Skeletal muscle cell (primary cell): ENCODE measurements at regions not wholly inside any gene's neighbourhood (a gene's known extent, or its start where the extent isn't known, plus 50 kb on each side); places are given as distances from the start of the nearest gene placed in this dataset.

Experiments
- DNase-seq: peaks from one replicate; pipeline ENCODE4 v3.0.0-alpha.2; 2010; ENCODE audit warnings: low read depth
- H3K4me3 ChIP-seq: 2 replicates; pipeline ENCODE4 v1.5.1; 2011; ENCODE audit warnings: low read depth, mild to moderate bottlenecking, control low read depth, low read length, moderate library complexity

DNA sequence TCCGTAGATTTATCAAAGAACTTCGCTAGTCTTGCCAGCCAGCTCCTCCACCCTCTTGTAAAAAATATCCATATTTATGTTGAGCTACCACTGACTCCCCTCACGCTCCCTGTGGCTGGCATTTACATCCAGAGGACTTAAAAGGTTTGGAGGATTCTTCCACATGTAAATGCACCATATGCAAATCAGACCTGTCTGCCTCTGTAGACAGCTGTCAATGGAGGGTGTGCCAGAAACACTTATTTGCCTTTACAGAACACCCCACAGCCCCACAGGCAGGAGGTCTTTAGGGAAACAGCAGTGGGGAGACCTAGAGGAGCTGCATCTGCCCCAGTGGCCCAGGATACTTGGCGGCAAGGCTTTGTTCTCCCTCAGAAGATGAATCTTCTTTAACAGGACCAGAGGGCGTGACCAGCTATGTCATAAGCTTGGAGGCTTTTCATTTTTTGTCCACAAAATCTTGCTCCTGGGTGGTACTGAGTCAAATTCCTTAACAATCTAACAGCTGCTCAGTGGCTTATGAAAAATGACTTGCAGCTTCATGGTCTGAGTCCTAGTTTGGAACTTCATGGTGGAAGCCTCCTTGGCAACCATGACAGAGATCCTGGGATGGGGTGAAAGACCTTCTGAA, 535.8 kb downstream of the EBF1 start:
- no peak for DNase-seq
- no peak overlapping the region for H3K4me3 ChIP-seq

DNA sequence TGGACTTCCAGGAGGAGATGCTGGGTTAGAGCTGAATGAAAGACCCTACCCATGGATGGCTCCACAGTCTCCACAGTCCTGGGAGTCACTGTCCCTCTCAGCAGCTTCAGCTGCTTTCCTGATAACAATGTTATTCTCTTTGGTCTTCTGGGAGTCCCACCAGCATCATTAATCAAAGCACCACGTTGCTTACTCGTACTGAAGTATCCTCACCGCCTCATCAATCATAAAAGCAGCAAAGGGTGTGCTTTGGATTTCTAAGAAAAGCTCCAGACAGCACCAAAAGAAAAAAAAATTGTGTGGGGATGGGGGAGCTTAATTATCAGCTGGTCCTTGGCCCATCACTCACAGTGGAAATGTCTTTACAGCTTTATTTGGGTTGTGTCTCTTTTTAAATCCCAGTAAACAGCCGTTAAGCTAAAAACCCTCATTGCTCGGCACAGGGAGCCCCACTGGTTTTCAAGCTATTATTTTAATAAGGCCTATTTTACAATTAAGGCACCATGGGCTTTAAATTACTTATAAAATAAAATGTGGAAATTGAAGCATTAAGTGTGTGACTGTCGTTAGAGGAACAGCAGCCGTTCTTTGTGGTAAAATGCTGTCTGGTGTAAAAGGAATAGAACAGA, 538.0 kb downstream of the EBF1 start:
- H3K4me3 ChIP-seq: no peak overlapping the region
- DNase-seq: no peak

DNA sequence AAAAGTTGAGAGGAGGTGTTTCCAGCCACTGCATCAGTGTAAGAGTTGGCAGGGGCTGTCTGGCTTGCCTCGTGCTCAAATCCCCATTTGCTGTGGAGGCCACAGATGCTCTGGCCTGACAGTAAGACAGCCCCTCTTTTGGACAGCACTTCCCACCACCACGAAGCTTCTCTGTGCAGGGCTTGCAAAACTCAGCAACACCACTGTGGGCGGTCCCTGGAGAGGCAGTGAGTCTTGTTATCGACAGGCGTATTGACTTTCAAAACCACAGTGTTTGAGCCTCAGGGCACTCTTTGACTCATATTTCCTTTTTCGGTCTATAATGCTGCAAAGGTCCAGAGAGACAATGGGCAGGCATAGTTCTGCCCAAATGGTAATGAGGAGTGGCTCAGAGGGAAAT, 539.5 kb downstream of the EBF1 start:
- H3K4me3 ChIP-seq: no peak overlapping the region
- peak; percentile 84 for DNase-seq

DNA sequence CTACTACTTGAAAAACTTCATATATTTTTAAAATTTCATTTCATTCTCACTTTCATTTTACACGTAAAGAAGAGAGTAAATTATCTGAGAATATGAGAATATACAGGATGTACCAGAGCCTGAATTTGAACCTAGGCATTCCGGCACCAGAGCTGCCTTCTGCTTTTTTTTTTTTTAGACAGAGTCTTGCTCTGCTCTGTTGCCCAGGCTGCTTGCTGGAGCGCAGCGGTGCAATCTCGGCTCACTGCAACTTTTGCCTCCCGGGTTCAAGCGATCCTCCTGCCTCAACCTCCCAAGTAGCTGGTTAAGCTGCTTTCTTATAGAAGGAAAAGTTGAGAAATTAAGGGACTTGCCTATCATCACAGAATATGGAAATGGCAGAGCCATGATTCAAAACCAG, 540.1 kb downstream of the EBF1 start:
- DNase-seq: no peak
- no peak overlapping the region for H3K4me3 ChIP-seq

DNA sequence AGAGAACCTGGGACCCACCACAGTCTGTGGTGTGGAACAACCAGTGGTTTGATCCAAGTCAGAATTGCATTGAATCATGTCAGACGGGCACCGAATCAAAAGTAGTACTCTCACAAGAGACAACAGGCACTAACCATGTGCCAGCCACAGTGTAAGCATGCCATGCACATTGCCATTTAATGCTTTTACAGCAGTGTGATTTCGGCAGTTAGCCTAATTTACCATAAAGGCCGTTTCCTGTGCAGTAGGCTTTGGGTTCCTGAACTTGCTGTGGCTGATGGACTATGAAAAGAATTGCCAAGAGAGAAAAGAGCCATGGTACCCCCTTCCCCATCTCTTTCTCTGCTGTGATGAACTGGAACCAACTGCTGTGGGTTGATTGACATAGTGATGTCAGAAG, 540.6 kb downstream of the EBF1 start:
- no peak overlapping the region for H3K4me3 ChIP-seq
- DNase-seq: no peak

DNA sequence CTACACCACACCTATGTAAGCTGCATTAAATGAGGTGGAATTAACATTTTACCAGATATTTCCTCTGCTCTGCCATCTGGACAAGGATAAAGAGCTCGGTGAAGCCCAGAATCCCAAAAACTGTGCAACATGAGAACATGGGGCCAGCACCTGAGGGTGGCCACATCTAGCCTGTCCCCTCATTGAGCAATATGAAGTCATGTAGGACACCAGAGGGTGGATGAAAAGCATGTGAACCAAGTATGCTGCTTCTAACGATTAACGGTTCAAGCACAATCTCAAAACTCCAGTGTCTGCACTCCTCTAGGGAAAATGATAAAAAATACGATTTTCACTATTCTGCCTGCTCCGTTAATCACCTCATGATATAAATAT, 545.8 kb downstream of the EBF1 start:
- no peak for DNase-seq
- H3K4me3 ChIP-seq: no peak overlapping the region

DNA sequence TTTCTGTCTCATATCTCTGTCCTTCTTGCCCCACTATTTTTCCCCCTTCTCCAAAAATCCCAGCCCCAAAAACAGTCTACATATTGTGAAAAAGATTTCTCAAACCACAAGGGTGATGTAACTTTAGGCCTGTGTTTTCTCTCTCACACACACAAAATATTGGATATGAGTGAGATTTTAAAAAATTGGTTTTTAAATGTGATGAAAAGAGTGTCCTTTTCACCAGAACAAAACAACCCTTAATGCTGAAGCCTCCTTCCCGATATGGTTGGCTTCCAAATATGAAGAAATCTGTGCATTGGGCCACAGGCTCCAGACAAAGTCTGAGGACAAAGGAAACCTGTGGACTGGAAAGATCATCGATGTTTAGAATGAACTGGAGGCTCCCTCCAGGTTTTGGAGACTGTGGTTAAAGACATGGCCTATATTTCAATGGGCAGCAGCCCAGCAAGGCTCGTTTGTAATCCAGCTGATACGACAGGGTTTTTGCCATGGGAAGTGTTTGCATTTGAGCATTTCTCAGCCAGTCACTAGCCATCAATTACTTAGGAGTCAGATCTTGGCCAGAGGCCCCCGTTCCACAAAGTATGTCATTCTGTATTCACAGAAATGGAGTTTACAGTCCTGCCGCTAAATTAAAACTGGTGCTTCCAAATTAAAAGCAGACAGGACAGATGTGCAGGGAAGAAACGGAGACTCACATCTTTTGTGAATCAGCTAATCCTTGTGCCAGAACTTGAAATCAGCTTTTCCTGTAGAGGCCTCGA, 546.3 kb downstream of the EBF1 start:
- no peak overlapping the region for H3K4me3 ChIP-seq
- DNase-seq: peak; percentile 49

DNA sequence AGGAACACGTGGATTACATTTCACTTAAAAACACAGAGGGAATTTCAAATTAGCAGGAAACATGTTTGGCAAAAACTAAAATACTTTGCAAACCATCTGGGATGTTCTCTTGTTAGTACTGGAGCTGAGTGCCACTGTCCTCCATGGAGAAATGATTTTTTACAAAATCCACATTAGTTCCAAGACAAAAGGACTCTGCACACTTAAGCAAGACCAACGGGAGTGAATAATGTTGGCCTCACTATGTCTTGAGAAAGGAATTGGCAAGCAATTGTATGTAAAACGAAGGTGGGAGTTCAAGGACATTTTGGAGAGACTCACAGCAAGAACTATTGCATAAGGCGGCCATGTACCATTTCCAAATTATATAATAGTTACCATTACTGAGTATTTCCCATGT, 547.5 kb downstream of the EBF1 start:
- H3K4me3 ChIP-seq: no peak overlapping the region
- no peak for DNase-seq

DNA sequence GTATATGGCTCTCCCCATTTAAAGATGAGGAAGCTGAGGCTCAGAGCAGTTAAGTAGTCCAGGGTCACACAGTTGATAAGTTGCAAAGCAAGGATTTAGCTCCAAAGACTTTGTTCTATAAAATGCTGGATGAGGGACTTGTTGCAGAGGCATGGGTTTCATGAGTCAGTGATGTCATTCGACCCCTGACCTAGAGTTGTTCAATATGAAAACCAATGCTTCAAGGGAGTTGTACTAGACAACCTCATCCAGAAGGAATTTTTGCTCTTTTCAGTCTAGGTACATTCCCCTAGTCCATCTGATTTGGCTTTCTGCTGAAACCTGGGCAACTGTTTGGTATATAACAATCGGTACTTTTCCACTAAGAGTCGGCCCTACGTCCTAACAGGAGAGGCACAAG, 550.4 kb downstream of the EBF1 start:
- peak; percentile 23 for DNase-seq
- H3K4me3 ChIP-seq: no peak overlapping the region

DNA sequence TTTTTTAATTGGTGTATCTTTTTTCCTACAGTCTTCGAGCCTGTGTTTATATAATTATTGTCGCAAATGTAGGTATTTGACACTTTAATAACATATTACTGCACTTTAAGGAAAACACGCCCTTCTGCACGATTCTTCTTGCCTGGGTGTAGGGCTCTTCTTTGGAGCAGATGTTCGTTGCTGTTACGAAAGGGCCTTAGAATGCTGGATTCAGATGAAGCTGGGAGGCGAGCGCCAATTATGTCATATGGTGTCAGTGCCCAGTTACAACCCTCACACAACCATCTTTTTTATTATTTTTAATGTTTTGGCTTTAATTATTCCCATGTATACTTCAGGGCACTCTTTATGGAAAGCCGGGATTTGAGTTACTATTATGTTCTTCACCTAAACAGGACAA, 553.0 kb downstream of the EBF1 start:
- no peak for DNase-seq
- no peak overlapping the region for H3K4me3 ChIP-seq

DNA sequence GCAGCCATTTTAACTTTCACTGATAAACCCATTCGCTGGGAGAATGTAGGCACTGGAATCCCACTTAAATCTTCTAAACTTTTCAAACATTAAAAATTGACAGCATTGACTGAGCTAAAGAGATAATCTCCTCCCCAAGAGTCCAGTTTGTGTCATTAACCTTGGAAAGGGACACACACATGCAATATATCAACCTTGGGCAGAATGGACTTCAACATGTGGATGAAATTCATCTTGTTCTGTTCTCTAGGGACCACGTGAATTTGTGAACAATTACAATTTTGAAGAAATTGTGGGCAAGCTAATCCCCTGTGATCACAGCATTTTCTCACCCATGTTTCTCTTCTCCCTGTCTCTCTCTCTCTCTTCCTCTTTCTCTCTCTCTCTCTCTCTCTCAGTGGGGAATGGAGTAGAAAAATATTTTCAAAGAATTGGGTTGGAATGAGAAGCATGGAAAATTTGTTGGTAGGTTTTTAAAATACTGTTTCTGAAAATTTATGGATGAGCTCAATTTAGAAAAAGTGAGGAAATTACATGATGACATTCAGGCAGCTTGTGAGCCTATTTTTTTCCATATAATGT, 553.7 kb downstream of the EBF1 start:
- no peak overlapping the region for H3K4me3 ChIP-seq
- DNase-seq: no peak

DNA sequence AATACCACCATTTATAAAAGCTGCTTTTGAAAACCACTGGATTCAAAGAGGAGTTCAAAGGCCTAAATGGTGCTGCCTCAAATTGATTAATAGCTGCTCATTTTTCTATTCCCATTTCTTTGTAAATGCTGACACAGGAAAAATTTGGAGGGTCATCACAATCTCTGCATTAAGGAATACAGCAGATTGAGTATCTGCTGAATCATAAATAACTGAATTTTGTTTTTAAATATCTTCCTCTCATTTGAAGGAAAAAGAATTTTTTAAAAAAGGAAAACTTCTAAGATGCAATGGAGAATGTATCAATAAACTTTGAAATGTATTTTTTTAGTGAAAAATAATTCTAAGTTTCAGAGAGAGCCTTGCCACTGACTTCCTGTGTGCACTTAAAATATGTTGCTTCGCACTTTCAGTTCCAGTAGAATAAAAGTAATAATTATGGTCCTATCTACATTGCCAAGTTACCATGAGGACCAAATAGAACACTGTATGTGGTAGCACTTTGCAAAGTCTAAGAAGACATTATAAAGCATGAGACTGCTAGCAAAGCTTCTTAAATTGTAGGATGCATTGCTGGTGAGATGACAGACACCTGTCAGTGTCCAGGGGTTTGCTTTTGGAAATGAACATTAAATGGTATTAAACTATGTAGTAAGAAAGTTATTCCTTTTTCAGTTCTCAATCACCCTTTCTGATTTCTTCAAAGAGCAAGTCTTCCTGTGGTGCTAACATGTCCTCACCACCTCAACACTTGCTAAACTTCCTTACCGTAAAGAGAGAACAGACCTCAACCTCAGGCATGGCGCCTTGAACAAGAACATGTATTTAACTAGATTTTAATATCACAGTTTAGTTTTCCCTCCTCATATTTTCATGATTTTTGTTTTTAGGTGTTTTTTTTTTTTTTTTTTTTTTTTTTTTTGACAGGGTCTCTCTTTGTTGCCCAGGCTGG, 555.1 kb downstream of the EBF1 start:
- no peak overlapping the region for H3K4me3 ChIP-seq
- no peak for DNase-seq

DNA sequence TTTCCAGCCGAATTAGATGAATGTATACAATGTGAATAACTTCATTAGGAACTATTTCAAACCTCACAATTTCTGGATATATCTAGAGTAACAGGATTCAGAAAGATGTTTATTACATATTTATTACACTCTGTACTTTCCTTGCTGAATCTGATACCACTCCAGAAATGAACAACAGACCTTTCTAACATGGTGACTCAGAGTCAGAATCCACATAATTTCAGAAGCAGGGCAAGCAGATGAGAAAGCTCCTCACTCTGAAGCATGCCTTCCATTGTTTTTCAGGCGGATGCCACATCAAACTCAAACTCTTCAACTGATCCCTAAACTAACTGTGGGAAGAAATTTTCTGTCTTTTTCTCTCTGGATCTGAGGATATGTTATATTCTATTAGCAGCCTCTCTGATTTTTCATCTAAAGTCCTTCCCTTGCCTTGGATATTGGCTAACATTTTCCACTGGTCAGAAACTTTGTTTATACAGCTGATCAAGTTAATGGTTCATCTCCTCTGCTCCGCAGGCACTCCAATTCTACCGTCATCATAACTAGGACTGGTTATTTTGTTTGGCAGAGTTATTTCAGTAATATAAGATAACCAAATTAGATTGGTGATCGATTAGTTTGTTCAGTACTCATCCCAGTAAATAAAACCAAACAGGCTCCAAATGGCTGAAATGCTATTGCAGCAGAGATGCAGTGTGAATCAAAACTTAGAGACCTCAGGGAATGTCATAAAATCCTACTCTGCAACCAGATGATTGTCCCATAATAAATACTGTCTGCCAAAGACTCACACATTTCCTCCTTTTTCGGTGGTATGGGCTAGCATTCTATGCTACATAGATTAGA, 556.0 kb downstream of the EBF1 start:
- no peak overlapping the region for H3K4me3 ChIP-seq
- DNase-seq: peak; percentile 34

DNA sequence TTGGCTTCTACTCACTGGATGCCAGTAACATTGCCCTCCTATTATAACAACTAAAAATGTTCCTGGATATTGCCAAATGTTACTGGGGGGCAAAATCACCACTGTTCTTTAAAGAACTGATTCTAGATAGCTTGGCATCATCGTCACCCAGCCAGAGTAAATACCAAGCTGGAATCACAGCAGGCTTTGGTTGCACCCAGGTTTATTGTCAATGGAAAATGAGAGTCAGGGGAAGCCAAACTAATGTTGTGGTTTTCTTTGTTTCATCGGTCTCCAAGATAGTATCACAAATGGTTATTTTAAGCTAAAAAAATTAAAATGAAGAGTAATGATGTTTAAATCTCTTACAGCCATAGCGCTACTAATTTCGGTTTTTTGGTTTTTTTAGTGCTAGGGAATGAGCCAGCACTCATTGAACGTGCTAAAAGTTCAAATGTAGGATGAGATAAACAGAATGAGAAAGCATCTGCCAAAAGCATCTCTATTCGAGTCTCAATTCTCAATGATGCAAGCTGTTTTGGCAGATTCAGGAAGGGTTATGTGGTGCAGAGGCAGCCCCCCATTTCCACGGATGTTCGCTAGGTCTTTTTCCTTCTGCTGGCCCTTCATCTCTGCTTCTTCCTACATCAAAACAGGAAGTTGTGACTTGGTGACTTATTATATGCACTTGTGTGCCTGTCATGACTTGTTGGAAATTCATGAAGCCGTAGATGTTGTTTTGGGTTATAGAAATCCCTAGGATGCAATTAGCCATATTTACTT, 558.0 kb downstream of the EBF1 start:
- DNase-seq: no peak
- no peak overlapping the region for H3K4me3 ChIP-seq

DNA sequence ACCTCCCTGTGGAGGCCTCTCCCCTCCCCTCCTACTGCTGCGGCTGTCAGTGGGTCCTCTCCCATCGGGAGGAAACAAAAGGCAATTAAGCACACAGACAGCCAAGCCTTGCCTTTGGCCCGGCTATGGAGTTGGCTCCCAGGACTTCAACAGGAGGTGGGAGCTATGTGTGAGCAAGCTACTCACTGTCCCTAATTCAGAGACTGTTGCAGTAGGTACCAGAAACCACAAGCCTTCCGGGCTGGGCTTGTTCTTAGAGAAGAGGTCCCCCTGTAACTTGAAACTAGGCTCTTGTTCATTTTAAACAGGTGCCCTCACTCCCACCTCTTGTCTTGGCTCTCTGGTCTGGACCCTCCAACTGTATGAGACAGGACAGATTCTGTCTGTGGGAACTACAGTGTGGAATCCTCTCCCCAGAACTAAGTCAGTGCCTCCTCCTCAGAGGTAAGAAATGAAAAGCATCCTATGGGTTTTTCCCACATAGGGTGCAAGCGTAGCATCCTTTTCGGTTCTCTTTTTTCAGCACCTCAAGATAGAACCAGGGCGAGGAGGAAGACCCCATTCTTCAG, 561.1 kb downstream of the EBF1 start:
- no peak overlapping the region for H3K4me3 ChIP-seq
- DNase-seq: no peak

DNA sequence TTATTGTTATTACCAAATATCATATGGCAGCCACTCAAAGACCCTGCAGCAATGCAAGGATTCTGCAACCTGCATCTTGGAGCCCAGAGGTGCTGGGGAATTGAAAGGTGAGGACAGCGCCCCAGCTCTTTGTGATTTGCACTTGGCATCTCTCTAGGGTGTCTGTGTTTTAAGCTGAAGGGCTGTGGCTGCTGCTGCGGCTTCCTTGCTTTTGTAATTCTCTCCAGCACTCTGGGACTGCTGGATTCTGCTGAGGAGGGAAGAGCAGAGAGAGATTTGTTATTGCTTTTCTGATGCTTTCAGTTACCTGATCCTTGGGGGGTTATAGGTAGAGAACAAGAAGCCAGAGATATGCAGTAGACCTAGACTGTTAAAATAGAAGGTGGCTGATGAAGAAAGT, 562.4 kb downstream of the EBF1 start:
- DNase-seq: no peak
- H3K4me3 ChIP-seq: no peak overlapping the region

DNA sequence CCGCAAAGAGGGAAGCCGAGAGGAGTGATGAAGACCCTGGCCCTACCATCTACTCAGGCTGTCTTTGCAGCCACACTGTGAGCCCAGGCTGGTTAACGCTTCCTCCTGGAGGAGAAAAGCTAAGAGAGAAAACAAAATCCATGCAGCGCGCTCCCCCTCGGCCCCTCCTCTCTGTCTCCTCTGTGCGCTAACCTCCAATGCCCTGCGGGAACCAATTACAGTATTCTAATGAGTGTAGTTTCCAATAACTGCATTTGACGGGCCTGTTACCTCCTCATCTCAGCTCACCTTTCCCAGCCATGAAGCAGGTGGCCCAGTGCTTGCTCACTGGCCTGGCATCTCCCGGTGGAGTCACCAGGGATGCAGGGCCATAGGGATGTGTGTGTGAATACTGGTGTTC, 565.5 kb downstream of the EBF1 start:
- no peak for DNase-seq
- no peak overlapping the region for H3K4me3 ChIP-seq

DNA sequence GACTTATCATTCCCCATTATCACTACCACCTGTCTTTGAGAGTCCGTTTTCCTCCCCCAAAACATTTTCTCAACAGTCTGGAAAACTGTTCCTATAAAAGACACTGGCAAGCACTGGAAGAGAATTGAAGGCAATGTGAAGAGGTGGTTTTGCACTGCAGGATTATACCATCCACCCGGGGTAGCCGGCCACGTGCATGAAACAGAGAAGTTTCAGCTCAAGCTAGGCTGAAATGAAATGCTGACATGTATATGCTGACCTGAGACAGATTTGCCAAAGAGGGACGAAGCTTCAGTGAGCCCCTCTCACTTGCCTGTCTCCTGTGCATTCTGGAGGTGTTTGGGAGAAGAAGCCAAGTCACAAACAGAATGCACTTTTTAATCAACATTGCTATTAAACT, 567.0 kb downstream of the EBF1 start:
- no peak overlapping the region for H3K4me3 ChIP-seq
- no peak for DNase-seq
